T47D (cell line): ENCODE measurements at regions not wholly inside any gene's neighbourhood (a gene's known extent, or its start where the extent isn't known, plus 50 kb on each side); places are given as distances from the start of the nearest gene placed in this dataset.
"Not testable (repeated sequence)": the region's sequence is repeated elsewhere in the genome, so short reads cannot be mapped to it uniquely, and the experiment has no call there.

ENCODE experiments used
- DNase-seq, 2 experiments: peaks; one replicate each; pipeline versions ENCODE4 v3.0.0 to v3.0.0-alpha.2; 2011 to 2012; ENCODE audit warnings: low read depth in 1 of 2, low spot score in 1 of 2
- in situ Hi-C: cut with HindIII; loops from 2 replicates; pipeline ENCODE4 v1.10.0; 2016; ENCODE audit warnings: low sequenced_read_pairs, low pct_unique_long_range_greater_than_20kb

DNA sequence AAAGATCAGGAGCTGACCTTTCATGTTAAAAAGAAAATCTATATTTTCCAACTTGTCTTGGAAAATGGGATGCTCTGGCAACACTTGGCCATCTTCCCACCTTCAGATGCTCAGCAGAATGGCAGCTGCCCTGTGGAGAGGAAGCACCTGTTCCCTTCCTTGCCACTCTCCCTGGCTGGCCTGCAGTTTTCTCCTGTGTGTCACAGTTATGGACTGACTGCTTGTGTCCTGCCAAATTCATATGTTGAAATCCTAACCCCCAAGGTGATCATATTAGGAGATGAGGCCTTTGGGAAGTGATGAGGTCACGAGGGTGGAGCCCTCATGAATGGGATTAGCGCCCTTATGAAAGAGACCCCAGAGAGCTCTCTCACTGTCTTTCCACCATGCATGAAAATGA lies 97.0 kb upstream of the PLGLB2 start:
- in situ Hi-C loops: not testable (repeated sequence)

DNA sequence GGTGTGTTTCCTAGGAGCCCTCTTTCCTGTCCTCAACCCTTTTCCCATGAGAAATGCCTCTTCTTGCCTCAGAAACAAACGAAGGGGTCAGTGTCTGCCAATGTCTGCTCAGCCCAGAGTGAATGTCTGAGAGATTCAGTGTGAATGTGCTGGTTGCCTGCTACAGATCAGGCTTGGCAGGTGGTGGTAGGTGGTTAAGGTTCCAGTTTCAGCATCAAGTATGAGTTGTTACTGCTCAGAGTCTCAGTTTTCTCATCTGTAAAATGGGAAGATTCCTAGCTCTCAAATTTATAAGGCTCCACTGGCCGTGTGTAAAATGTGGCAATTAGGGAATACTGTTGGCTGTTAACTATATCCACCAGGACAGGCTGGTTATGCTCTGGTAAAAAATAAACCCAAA lies 96.3 kb upstream of the PLGLB2 start:
- in situ Hi-C loops, DNase-seq: not testable (repeated sequence)

More for the DNA sequence above, 97.0 kb upstream of the PLGLB2 start:
- DNase-seq: not testable (repeated sequence)

DNA sequence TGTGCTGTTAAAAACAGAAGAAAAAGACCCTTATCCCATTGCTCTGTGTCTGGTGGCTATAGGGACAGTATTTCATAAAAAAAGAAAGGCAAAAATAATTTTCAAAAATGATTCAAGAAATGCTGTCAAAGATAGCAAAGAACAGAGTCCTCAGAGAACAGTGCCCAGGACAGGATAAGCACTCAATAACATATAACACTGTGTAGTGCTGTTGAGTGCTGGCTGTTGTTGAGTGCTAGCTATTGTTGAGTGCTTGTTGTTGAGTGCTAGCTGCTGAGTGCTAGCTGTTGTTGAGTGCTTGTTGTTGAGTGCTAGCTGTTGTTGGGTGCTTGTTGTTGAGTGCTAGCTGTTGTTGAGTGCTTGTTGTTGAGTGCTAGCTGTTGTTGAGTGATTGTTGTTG lies 94.5 kb upstream of the PLGLB2 start:
- in situ Hi-C loops, DNase-seq: not testable (repeated sequence)

DNA sequence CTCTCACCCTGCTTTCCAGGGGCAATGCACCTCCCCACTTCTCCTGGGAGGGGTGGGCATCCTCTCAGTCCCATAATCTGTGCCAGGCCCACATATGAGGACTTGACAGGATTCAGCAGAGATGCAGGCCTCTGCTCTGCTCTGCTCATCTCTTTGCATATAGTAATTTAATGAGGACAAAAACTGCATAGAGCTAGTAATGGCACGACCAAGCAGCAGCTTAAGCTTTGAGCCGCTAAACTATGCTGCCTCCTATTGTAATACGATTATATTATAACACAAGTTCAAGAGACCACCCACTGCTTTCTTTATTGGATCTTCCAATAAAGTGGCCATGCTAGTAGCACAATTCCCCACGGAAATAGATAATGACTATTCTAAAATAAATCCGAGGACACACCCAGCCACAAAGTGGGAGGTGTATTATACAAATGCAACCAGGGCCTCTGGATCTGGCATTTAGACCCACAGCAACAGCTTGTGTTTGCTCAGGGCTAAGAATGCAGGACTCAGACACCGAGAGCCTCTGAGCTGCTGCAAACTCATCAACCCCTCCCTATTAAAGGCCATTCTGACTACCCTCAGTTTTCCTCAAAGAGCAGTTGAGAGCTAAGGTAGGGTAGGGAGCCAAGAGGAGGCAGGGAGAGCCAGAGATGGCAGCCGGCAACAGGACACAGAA lies 93.6 kb upstream of the PLGLB2 start:
- in situ Hi-C loops, DNase-seq: not testable (repeated sequence)

DNA sequence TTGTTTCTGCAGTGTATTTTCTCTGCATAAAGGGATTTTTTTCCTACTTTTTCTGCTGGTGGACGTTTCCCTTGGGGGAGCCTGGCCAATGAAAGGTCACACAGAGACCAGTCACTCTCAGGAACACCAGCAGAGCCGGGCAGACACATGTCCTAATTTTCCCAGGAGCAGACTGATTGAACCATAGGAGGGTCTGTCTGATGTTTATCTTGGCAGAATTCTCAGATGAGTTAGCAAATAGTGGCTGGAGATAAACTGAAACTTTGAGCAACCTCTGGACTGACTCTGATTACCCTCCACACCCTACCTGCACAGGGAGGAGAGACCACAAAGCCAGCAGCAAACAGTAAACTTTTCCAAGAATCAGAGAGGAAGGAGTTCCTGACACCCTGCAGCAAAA lies 90.0 kb upstream of the PLGLB2 start:
- DNase-seq, in situ Hi-C loops: not testable (repeated sequence)

DNA sequence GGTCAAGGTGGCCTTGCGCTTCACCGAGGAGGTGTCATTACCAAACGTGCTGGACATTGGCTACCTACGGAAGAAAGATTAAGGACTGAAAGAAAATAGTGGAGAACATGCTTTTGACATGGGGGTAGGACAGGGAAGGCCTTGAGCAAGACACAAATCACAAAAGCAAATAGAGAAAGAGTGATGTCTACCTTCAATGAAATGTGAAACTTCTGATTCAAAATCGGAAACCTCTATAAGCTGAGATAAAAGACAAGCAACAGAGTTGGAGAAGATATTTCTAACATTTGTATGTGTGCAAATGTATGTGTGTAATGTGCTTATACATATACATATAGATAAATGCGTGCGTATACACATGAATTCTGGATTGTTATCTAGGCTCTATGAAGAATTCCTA lies 89.5 kb upstream of the PLGLB2 start:
- DNase-seq, in situ Hi-C loops: not testable (repeated sequence)

DNA sequence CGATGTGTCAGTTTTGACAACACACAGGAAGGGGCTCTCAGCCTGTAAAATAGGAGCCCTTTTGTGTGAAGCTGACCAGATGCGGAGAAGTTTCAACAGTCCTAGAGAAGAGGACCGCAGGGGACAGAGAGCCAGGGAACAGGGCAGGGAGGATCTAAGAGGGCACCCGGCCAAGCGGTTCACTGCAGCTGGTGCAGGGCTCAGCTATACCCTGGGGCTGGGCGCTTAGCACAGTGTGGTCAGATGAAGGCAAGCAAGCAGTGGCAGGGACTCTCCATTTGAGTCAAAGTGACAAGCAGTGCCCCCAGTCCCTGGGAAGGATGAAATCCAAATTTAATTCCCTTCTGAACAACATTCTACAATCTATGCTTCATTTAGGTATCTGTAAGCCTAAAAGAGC lies 88.9 kb upstream of the PLGLB2 start:
- DNase-seq, in situ Hi-C loops: not testable (repeated sequence)

DNA sequence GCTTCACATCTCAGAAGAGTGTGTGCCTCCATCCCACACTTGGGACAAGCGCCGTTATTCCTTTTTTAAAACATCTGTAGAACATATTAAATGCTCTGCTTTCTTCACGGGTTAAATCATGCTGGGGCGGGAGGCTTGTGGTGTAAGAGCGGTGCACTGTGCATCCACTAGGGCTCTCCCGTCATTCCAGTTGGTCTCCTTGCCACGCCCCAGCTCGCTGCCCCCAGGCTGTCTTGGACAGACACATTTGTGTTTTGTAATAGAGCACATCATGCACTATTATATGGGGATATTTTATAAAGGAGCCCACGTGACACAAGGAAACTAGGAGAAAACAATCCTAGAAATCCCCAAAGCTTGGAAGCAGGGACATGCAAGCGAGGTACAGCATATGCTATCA lies 87.7 kb upstream of the PLGLB2 start:
- DNase-seq: peak in 1 of 2 experiments; percentile 72
- in situ Hi-C loops: not testable (repeated sequence)

DNA sequence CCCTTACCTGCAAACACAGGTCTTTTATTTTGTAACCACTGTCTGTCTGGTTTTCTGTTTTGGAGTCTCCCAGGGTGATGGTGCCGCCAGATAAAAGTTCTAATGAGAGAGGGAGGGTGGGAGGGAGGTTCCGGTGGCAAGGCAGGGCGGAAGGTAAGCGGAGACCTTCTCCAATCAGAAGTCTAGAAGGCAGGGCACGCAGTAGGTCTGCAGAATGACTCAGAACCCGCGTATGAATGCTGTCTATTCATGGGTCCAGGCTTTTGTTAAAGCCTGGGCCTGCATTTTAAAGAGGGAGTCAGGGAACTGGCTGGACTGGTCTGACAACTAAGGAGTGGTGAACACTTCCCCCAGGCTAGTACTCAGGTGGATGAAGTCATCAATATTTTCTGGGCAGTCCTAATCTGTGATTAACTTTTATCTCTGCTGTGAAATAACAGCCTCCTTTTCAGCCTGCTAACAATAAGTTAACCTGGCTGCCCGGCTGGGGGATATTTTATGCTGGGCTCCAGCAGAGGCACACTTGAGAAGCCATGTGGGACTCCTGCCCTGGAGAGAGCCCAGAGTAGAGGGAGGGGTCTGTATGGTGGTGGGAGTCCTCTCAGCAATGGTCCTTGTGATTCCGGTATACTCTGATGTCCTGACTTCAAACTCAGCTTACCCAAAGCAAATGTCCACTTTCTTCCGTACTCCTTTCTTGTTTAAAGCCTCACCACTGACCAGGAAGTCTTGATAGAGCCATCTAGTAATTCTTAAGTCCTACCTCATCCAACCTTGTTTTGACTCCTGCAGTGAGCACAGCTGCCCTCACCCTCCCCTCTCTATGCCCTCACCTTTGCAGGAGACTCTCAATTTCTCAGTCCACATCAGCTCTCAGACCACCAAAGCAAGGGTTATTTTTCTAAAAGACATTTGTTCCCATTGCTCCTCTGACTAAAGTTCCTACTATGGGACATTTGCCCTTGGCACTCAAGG lies 85.3 kb upstream of the PLGLB2 start:
- DNase-seq: peak; percentile 1 to 83
- in situ Hi-C loops: not testable (repeated sequence)

DNA sequence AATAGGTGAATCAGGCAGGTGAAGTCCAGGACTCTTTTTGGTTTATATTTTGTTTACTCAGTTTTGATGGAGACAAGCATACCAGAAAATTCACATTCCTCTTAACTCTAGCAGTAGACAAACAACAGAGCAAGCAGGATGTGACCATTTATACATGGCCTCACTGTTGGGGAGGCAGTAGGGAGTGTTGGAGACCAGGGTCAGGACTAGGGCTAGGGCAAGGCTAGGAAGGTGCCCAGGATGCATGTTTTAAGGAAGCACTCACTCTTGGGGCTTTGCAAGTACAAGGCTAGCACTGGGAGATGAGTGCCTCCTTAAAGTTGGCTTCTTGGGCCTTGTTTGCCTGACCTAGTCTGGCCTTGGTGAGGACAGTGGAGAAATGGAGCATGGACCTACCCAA lies 84.5 kb upstream of the PLGLB2 start:
- DNase-seq, in situ Hi-C loops: not testable (repeated sequence)

DNA sequence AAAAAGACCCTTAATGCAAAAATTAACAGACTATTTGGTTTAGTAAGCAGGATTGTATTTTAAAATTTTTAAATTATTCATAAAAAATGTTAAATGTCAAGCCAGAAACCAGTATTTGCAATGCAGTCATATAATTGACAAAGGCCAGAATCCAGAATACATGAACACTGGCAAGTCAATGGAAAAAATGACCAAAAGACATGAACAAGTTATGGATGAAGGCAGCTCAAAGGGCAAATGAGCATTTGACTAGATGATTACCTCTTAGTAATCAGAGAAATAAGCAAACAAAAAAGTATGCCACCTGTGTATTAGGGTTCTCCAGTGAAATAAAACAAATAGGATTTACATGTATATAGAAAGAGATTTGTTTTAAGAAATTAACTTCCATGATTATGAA lies 80.9 kb upstream of the PLGLB2 start:
- in situ Hi-C loops, DNase-seq: not testable (repeated sequence)

DNA sequence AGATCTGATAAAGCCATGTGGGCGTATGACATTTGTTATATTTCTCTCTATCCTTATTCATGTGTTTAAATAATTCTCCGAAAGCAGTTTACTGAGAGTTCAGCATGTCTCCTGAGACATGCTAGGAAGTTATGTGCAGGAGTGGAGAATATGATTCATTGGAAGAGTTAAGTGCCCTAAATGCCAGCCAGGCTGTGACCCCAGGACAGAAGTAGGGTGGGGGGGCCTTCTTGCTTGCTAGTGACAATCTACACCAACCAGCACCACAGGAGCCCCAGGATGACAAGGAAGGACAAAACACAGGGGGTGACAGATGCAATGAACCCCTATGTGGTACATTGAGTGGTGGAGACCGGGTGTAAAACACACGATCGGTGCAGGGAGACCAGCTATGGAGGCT lies 79.5 kb upstream of the PLGLB2 start:
- DNase-seq, in situ Hi-C loops: not testable (repeated sequence)

DNA sequence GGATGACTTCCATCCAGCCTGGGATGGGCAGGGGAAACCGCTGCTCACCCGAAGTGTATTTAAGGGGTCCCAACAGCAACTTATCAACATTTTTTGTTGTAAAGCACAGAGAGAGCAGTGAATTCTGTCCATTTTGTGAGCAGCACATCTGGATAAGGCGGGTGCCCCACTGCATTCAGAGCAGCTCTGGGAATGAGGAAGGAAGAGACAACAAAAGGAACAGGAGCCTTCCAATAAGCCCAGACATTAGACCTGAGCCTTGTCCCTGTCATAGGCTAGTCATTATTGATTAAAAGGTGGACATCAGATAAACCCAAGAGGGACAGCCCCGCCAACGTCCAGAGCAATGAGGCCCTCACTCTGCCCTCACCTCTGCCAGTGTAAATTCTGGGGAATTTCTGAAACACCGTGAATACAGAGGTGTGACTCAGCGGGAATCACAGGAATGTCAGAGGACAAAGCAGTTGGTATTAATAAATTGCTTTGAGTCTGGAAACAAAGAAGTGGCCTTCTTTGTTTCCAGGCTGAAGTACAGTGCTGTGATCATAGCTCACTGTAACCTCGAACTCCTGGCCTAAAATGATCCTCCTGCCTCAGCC lies 78.2 kb upstream of the PLGLB2 start:
- DNase-seq, in situ Hi-C loops: not testable (repeated sequence)

DNA sequence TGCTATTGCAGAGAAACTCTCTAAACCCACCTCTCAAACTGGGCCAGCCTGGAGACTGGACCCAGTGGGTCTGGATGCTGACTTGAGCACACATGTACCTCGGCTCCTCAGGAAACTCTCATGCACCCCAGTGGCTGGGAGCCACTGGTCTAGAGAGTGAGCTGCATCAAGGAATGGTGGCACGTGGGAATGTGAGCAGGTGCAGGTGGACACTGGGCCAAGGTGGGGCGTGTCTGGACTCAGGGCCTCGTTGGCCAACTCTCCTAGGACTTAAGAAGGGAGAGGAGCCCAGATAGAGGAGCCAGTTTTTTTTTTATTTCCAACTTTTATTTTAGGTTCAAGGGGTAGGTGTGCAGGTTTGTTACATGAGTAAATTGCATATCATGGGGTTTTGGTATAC lies 75.5 kb upstream of the PLGLB2 start:
- in situ Hi-C loops: not testable (repeated sequence)

DNA sequence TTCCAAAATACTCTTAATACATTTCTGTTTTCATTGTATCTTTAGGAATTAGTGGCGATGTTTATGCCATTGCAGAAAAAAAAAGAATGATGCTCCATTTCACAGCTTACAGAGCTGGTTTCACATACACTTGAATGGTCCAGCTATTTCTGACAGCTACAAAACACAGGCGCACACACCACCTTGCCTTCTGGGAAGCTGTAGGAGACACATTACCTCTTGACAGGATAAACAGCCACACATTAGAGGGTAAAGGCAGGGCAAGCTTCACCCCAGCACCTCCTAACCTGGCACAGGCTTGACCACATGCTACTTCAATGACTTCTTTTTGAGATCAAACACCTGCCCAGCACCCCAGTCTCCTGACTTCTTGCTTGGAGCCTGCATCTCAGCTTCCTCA lies 73.2 kb upstream of the PLGLB2 start:
- in situ Hi-C loops, DNase-seq: not testable (repeated sequence)

More for the DNA sequence above, 75.5 kb upstream of the PLGLB2 start:
- not testable (repeated sequence) for DNase-seq

DNA sequence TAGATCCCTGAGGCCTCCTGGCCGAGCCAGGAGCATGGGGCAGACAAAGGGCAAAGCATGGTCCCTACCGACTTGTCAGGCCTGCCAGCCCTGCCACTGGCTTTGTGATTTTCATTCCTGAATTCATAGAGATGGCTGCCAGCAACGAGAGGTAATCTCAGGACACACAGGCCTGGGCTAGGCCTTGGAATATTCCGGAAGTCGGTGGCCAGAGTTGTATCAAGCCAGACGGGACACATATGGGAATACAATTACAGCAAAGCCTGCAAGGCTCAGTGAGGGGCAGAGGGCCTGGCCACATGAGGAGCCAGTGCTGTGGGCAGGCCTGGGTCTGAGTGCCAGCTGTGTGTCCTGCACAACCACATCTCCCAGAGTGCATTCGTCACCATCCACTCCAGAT lies 72.4 kb upstream of the PLGLB2 start:
- in situ Hi-C loops, DNase-seq: not testable (repeated sequence)

DNA sequence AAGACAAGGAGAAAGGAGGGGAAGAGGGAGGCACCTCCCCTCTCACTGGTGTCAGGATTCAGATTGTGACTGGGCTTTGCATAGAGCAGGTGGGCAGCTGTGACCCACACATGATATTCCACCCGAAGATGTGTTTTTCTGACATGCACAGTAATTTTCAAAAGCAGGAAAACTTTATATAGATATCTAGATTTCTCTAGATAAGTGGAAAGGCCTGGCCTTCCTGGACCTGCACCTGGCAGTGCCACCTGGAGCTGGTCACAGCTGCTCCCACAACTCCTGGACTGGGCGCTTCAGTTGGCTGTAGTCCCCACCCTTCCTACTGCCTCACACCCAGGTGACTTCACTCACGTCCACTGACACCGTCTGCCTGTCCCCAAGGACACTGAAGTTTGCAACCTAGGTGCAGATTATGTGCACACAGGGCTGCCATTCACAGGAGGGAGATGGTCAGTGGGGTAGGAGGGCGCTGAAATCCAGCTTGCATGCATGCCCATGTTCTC lies 70.4 kb upstream of the PLGLB2 start:
- in situ Hi-C loops, DNase-seq: not testable (repeated sequence)

DNA sequence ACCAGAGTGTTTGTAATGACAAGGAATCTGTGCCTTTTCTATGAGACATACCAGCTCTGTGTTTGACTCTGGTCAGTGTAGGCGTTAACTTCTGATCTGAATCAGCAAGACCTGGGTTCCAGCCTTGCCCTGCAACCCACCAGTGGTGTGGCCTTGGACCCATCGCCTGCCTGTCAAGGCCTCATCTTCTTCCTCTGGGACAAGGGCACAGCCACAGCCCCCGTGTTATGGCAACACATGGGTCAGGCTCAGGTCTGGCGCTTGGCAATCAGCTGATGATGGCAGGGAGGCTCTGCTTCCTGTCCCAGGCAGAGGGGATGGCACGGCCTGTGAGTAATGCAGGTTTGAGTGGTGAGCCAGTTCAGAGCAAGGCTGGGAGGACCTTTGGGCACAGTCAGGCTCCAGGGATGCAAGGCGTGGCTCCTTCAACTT lies 69.1 kb upstream of the PLGLB2 start:
- in situ Hi-C loops, DNase-seq: not testable (repeated sequence)
